Myocyte (in vitro differentiated cells): ENCODE measurements at regions not wholly inside any gene's neighbourhood (a gene's known extent, or its start where the extent isn't known, plus 50 kb on each side); places are given as distances from the start of the nearest gene placed in this dataset.
"Not testable (repeated sequence)": the region's sequence is repeated elsewhere in the genome, so short reads cannot be mapped to it uniquely, and the experiment has no call there.

Experiments used
- DNase-seq: peaks from one replicate; pipeline ENCODE4 v3.0.0-alpha.2; 2012; ENCODE audit warnings: low read depth

- no peak for DNase-seq
Observed at GRCh38 chr9:135350003-135350315, 129.6 kb upstream of the PPP1R26 start.

GRCh38 chr9:135353935-135354334, 125.6 kb upstream of the PPP1R26 start:
- no peak for DNase-seq

- no peak for DNase-seq
Observed at GRCh38 chr9:135355521-135356011, 124.0 kb upstream of the PPP1R26 start.

- DNase-seq, result no peak
Observed at GRCh38 chr9:135356021-135356420, 123.6 kb upstream of the PPP1R26 start.

GRCh38 chr9:135356796-135357195, 122.8 kb upstream of the PPP1R26 start:
- no peak for DNase-seq

- DNase-seq, result no peak
Observed at GRCh38 chr9:135357863-135358551, 121.6 kb upstream of the PPP1R26 start.

- no peak for DNase-seq
Observed at GRCh38 chr9:135358552-135358940, 121.0 kb upstream of the PPP1R26 start.

- DNase-seq, result no peak
Observed at GRCh38 chr9:135359764-135360163, 119.8 kb upstream of the PPP1R26 start.

GRCh38 chr9:135360617-135361016, 119.0 kb upstream of the PPP1R26 start:
- no peak for DNase-seq

GRCh38 chr9:135361668-135362067, 117.9 kb upstream of the PPP1R26 start:
- DNase-seq, result not testable (repeated sequence)

- DNase-seq, result no peak
Observed at GRCh38 chr9:135363596-135363995, 116.0 kb upstream of the PPP1R26 start.

- DNase-seq, result no peak
Observed at GRCh38 chr9:135365013-135365768, 114.4 kb upstream of the PPP1R26 start.

GRCh38 chr9:135366104-135366503, 113.5 kb upstream of the PPP1R26 start:
- no peak for DNase-seq

- no peak for DNase-seq
Observed at GRCh38 chr9:135369412-135369990, 110.1 kb upstream of the PPP1R26 start.

- DNase-seq, result no peak
Observed at GRCh38 chr9:135370411-135371375, 108.9 kb upstream of the PPP1R26 start.

GRCh38 chr9:135371535-135371934, 108.0 kb upstream of the PPP1R26 start:
- no peak for DNase-seq

GRCh38 chr9:135372036-135372435, 107.5 kb upstream of the PPP1R26 start:
- DNase-seq, result no peak

GRCh38 chr9:135372501-135373008, 107.0 kb upstream of the PPP1R26 start:
- DNase-seq, result no peak

- no peak for DNase-seq
Observed at GRCh38 chr9:135373151-135373685, 106.4 kb upstream of the PPP1R26 start.

- DNase-seq, result no peak
Observed at GRCh38 chr9:135373820-135374219, 105.8 kb upstream of the PPP1R26 start.

- no peak for DNase-seq
Observed at GRCh38 chr9:135374591-135374990, 105.0 kb upstream of the PPP1R26 start.
